Kidney epithelial cell (primary cell): ENCODE measurements at regions not wholly inside any gene's neighbourhood (a gene's known extent, or its start where the extent isn't known, plus 50 kb on each side); places are given as distances from the start of the nearest gene placed in this dataset.
A peak's percentile ranks its signal among the peaks of the same experiment; 100 is the strongest.

Experiments
- DNase-seq: peaks from one replicate; pipeline ENCODE4 v3.0.0-alpha.2; 2010; ENCODE audit warnings: low read depth
- H3K27me3 ChIP-seq: 2 replicates; pipeline ENCODE4 v1.6.0; 2011; ENCODE audit warnings: low read length; ENCODE audit not compliant: control insufficient read depth, insufficient read depth
- H3K36me3 ChIP-seq: 2 replicates; pipeline ENCODE4 v1.5.1; 2011; ENCODE audit warnings: low read length; ENCODE audit not compliant: control insufficient read depth, insufficient read depth
- H3K4me3 ChIP-seq: 2 replicates; pipeline ENCODE4 v1.5.1; 2011; ENCODE audit warnings: low read depth, mild to moderate bottlenecking, control low read depth, low read length
- CTCF ChIP-seq: IDR thresholded peaks from 2 replicates; pipeline ENCODE4 v1.5.1; 2011; ENCODE audit warnings: mild to moderate bottlenecking, moderate library complexity, low read length, control low read depth, inconsistent platforms; ENCODE audit not compliant: insufficient read depth, poor library complexity, severe bottlenecking

GRCh38 chr9:89659891-89660685 lies 55.3 kb downstream of the GADD45G start:
- H3K27me3 ChIP-seq, result peaks cover 15% of the 10 kb centered on the region
- no peak overlapping the region for H3K4me3 ChIP-seq
- DNase-seq, result no peak
- no peak for TF ChIP-seq CTCF
- no peaks in the 10 kb centered on the region for H3K36me3 ChIP-seq

GRCh38 chr9:89661391-89661949 lies 56.7 kb downstream of the GADD45G start:
- Histone ChIP-seq H3K27me3 (peaks cover 17% of the 10 kb centered on the region), H3K4me3 (no peak overlapping the region), H3K36me3 (no peaks in the 10 kb centered on the region)
- no peak for DNase-seq
- no peak for TF ChIP-seq CTCF

GRCh38 chr9:89661956-89662717 lies 57.3 kb downstream of the GADD45G start:
- Histone ChIP-seq H3K27me3 (peaks cover 20% of the 10 kb centered on the region), H3K36me3 (no peaks in the 10 kb centered on the region), H3K4me3 (peak overlapping the region; percentile 16)
- peak; percentile 74 for DNase-seq
- TF ChIP-seq CTCF, result no peak

GRCh38 chr9:89662718-89663613 lies 58.2 kb downstream of the GADD45G start:
- no peak for DNase-seq
- no peak overlapping the region for H3K4me3 ChIP-seq
- no peaks in the 10 kb centered on the region for H3K36me3 ChIP-seq
- H3K27me3 ChIP-seq, result peaks cover 21% of the 10 kb centered on the region
- no peak for TF ChIP-seq CTCF

- no peak for TF ChIP-seq CTCF
- DNase-seq, result no peak
- H3K4me3 ChIP-seq, result no peak overlapping the region
- H3K27me3 ChIP-seq, result peaks cover 17% of the 10 kb centered on the region
- no peaks in the 10 kb centered on the region for H3K36me3 ChIP-seq
These were observed 58.8 kb downstream of the GADD45G start for GRCh38 chr9:89663614-89663970.
